ENCODE measurements at regions not wholly inside any gene's neighbourhood (a gene's known extent, or its start where the extent isn't known, plus 50 kb on each side); places are given as distances from the start of the nearest gene placed in this dataset.

DNA sequence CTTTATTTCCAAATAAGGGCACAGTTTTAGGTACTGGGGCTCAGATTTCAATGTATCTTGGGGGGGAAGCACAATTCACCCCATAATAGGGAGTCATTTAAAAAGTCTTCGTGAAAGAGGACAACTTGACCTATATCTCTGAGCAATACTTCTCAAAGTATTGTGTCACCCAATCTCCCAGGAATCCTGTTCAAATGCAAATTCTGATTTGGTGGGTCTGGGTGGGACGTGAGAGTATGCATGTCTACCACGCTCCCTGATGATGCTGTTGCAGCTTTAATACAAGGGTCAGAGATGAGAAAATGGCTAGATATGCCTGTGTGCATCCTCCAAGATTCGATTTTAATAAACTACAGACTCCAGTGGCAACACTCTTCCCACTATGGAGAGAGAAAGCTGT lies 514.8 kb downstream of the BCOR start:
- Histone ChIP-seq H3K79me2 (ENCODE audit: insufficient read depth, low read length) (no peaks in the 10 kb centered on the region), H3K4me1 (ENCODE audit: insufficient read depth, low read length, severe bottlenecking) (no peaks in the 10 kb centered on the region), H3K9ac (ENCODE audit: low read length) (no peak overlapping the region), H3K27me3 (ENCODE audit: insufficient read depth, low read length) (no peaks in the 10 kb centered on the region), H4K20me1 (ENCODE audit: insufficient read depth, low read length) (no peaks in the 10 kb centered on the region), H3K27ac (ENCODE audit: low read depth, low read length, poor library complexity, severe bottlenecking) (no peak overlapping the region), H3K36me3 (ENCODE audit: insufficient read depth, low read length) (no peaks in the 10 kb centered on the region), H3F3A (ENCODE audit: insufficient read depth, low read length) (no peaks in the 10 kb centered on the region), H3K9me3 (ENCODE audit: low read length) (no peaks in the 10 kb centered on the region), H2AFZ (ENCODE audit: low read length) (no peak overlapping the region), H3K4me3 (ENCODE audit: low read depth, low read length, poor library complexity, severe bottlenecking) (no peak overlapping the region), H3K9me2 (ENCODE audit: low read depth, low read length) (no peaks in the 10 kb centered on the region), H3K4me2 (ENCODE audit: low read length) (no peak overlapping the region)
- TF ChIP-seq EZH2 (IDR thresholded peaks at IDR 0.05; ENCODE audit: borderline replicate concordance, low read length) (no peak), CTCF (IDR thresholded peaks at IDR 0.05; ENCODE audit: low read length) (no peak)

GRCh38 chrX:39585808-39586207 lies 511.9 kb downstream of the BCOR start:
- H3K9me2 ChIP-seq (ENCODE audit: low read depth, low read length), result no peaks in the 10 kb centered on the region
- no peaks in the 10 kb centered on the region for H3K4me1 ChIP-seq (ENCODE audit: insufficient read depth, low read length, severe bottlenecking)
- H3K4me2 ChIP-seq (ENCODE audit: low read length), result no peak overlapping the region
- no peaks in the 10 kb centered on the region for H3K79me2 ChIP-seq (ENCODE audit: insufficient read depth, low read length)
- H3F3A ChIP-seq (ENCODE audit: insufficient read depth, low read length), result no peaks in the 10 kb centered on the region
- no peak overlapping the region for H3K27ac ChIP-seq (ENCODE audit: low read depth, low read length, poor library complexity, severe bottlenecking)
- H3K4me3 ChIP-seq (ENCODE audit: low read depth, low read length, poor library complexity, severe bottlenecking), result no peak overlapping the region
- H3K27me3 ChIP-seq (ENCODE audit: insufficient read depth, low read length), result no peaks in the 10 kb centered on the region
- H3K9me3 ChIP-seq (ENCODE audit: low read length), result no peaks in the 10 kb centered on the region
- no peak overlapping the region for H2AFZ ChIP-seq (ENCODE audit: low read length)
- TF ChIP-seq CTCF (IDR thresholded peaks at IDR 0.05; ENCODE audit: low read length) (no peak), EZH2 (IDR thresholded peaks at IDR 0.05; ENCODE audit: borderline replicate concordance, low read length) (no peak)
- H3K36me3 ChIP-seq (ENCODE audit: insufficient read depth, low read length), result no peaks in the 10 kb centered on the region
- H3K9ac ChIP-seq (ENCODE audit: low read length), result no peak overlapping the region
- no peaks in the 10 kb centered on the region for H4K20me1 ChIP-seq (ENCODE audit: insufficient read depth, low read length)

DNA sequence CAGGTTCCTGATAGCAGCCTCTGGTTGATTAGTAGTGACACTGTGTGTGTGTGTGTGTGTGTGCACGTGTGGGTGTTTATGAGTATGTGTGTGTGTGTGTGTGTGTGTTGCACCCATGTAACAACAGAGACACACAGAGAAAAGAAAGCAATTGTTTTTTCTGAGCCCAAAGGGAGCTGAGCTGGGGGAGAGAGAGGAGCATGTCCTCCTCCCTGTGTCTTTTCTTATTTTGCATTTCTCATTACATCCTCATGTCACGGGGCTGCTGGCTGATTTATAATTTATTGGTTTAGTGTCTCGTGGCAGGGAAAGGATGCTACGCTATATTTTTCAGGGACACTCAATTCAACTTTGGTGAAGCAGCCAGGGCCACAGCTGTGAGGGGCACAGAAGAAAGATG lies 511.4 kb downstream of the BCOR start:
- Histone ChIP-seq H3K4me3 (ENCODE audit: low read depth, low read length, poor library complexity, severe bottlenecking) (no peak overlapping the region), H3K79me2 (ENCODE audit: insufficient read depth, low read length) (no peaks in the 10 kb centered on the region), H4K20me1 (ENCODE audit: insufficient read depth, low read length) (no peaks in the 10 kb centered on the region), H3K27ac (ENCODE audit: low read depth, low read length, poor library complexity, severe bottlenecking) (no peak overlapping the region), H2AFZ (ENCODE audit: low read length) (no peak overlapping the region), H3F3A (ENCODE audit: insufficient read depth, low read length) (no peaks in the 10 kb centered on the region), H3K4me2 (ENCODE audit: low read length) (no peak overlapping the region), H3K36me3 (ENCODE audit: insufficient read depth, low read length) (no peaks in the 10 kb centered on the region), H3K9ac (ENCODE audit: low read length) (no peak overlapping the region), H3K4me1 (ENCODE audit: insufficient read depth, low read length, severe bottlenecking) (no peaks in the 10 kb centered on the region), H3K9me2 (ENCODE audit: low read depth, low read length) (no peaks in the 10 kb centered on the region), H3K9me3 (ENCODE audit: low read length) (no peaks in the 10 kb centered on the region), H3K27me3 (ENCODE audit: insufficient read depth, low read length) (no peaks in the 10 kb centered on the region)
- TF ChIP-seq EZH2 (IDR thresholded peaks at IDR 0.05; ENCODE audit: borderline replicate concordance, low read length) (no peak), CTCF (IDR thresholded peaks at IDR 0.05; ENCODE audit: low read length) (no peak)
